NCI-H2081 (cell line): ENCODE measurements at regions not wholly inside any gene's neighbourhood (a gene's known extent, or its start where the extent isn't known, plus 50 kb on each side); places are given as distances from the start of the nearest gene placed in this dataset.
A peak's percentile ranks its signal among the peaks of the same experiment; 100 is the strongest.
"Not testable (repeated sequence)": the region's sequence is repeated elsewhere in the genome, so short reads cannot be mapped to it uniquely, and the experiment has no call there.

Experiments
- DNase-seq, 2 experiments: peaks; one replicate each; lab custom pipeline; 2025; lab: John Stamatoyannopoulos, UW

- no peak for DNase-seq
Observed at GRCh38 chr3:103494011-103494410, 1059.2 kb downstream of the ZPLD1 start.

- DNase-seq = no peak
Observed at GRCh38 chr3:103494512-103494911, 1059.7 kb downstream of the ZPLD1 start.

- no peak for DNase-seq
Observed at GRCh38 chr3:103495186-103495585, 1060.4 kb downstream of the ZPLD1 start.

- DNase-seq = no peak
Observed at GRCh38 chr3:103499132-103499900, 1064.5 kb downstream of the ZPLD1 start.

GRCh38 chr3:103499967-103500366 is 1065.2 kb downstream of the ZPLD1 start:
- DNase-seq = no peak

GRCh38 chr3:103510760-103511159 is 1075.9 kb downstream of the ZPLD1 start:
- DNase-seq = no peak

GRCh38 chr3:103511891-103512290 is 1077.1 kb downstream of the ZPLD1 start:
- DNase-seq = no peak

GRCh38 chr3:103512595-103512994 is 1077.8 kb downstream of the ZPLD1 start:
- no peak for DNase-seq

GRCh38 chr3:103513003-103513402 is 1078.2 kb downstream of the ZPLD1 start:
- no peak for DNase-seq

GRCh38 chr3:103515116-103515515 is 1080.3 kb downstream of the ZPLD1 start:
- DNase-seq = no peak

- no peak for DNase-seq
Observed at GRCh38 chr3:103516950-103517349, 1082.1 kb downstream of the ZPLD1 start.

- not testable (repeated sequence) for DNase-seq
Observed at GRCh38 chr3:103531327-103531726, 1096.5 kb downstream of the ZPLD1 start.

- DNase-seq = no peak
Observed at GRCh38 chr3:103532986-103533385, 1098.2 kb downstream of the ZPLD1 start.

- no peak for DNase-seq
Observed at GRCh38 chr3:103554451-103554850, 1119.6 kb downstream of the ZPLD1 start.

- DNase-seq = not testable (repeated sequence)
Observed at GRCh38 chr3:103564116-103564515, 1129.3 kb downstream of the ZPLD1 start.

GRCh38 chr3:103585809-103586208 is 1151.0 kb downstream of the ZPLD1 start:
- no peak for DNase-seq

- DNase-seq = no peak
Observed at GRCh38 chr3:103589770-103590169, 1155.0 kb downstream of the ZPLD1 start.

- DNase-seq = no peak
Observed at GRCh38 chr3:103600844-103601243, 1166.0 kb downstream of the ZPLD1 start.

- no peak for DNase-seq
Observed at GRCh38 chr3:103601666-103602065, 1166.9 kb downstream of the ZPLD1 start.

GRCh38 chr3:103609472-103609871 is 1174.7 kb downstream of the ZPLD1 start:
- DNase-seq = no peak

- no peak for DNase-seq
Observed at GRCh38 chr3:103613397-103614156, 1178.8 kb downstream of the ZPLD1 start.

- peak in 1 of 2 experiments; percentile 16 for DNase-seq
Observed at GRCh38 chr3:103614719-103615118, 1179.9 kb downstream of the ZPLD1 start.

GRCh38 chr3:103617961-103618360 is 1183.1 kb downstream of the ZPLD1 start:
- DNase-seq = no peak
